NCI-H1105 treated with DMSO at 0.1 percent for 48 hours (cell line): ENCODE measurements at regions not wholly inside any gene's neighbourhood (a gene's known extent, or its start where the extent isn't known, plus 50 kb on each side); places are given as distances from the start of the nearest gene placed in this dataset.
A peak's percentile ranks its signal among the peaks of the same experiment; 100 is the strongest.
"Not testable (repeated sequence)": the region's sequence is repeated elsewhere in the genome, so short reads cannot be mapped to it uniquely, and the experiment has no call there.

Experiments
- DNase-seq: peaks from one replicate; lab custom pipeline; 2025; lab: John Stamatoyannopoulos, UW

GRCh38 chrX:35221391-35221790 lies 278.8 kb downstream of the FAM47B start:
- DNase-seq, result not testable (repeated sequence)

DNA sequence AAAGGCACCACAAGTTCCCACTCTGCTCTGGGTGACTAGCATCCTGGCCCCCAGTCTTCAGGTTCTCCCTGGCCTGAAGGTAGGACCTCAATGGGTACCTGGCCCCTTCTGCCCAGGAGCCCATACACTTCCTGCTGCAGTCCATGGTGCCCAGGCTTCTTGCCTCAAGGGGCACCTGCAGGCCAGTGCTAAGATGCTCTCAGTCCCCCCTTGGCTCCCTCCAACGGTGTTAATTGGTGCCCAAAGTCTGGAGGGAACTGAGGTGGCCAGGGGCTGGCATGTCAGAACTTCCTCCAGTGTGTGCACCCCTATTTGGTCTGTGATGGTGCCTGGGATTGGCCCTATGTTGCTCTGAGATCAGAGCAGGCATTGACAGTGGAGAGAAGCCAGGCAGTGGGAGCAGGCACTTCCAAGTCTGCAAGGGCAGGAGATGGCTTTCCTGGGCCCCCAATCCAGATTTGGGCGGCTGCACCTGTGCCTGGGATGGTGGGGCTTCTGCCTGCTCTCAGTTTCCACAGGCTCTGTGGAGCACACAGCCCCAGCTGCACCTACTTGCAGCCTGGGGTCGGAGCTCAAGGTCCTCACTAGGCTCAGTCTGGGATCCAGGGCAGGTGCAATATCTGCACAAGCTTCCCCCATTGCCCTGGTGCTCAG lies 301.6 kb downstream of the FAM47B start:
- DNase-seq, result no peak

GRCh38 chrX:35244796-35245508 lies 302.4 kb downstream of the FAM47B start:
- no peak for DNase-seq

DNA sequence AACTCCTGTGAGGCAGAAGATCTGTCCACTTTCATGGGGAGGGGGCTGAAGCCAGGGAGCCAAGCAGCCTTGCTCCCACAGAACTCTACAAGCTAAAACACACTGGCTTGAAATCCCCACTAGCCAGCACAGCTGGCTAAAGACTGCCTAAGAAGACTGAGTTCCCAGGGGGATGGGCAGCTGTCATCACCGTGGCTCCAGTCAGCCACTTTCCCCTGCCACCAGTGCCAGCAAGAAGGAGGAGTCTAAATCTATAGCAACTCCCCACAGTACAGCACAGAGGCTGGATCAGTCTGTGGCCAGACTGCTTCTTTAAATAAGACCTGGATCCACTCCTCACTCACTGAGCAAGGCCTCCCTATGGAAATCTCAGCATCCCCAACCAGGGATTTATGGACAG lies 308.6 kb downstream of the FAM47B start:
- no peak for DNase-seq

GRCh38 chrX:35276115-35276514 lies 333.5 kb downstream of the FAM47B start:
- no peak for DNase-seq

DNA sequence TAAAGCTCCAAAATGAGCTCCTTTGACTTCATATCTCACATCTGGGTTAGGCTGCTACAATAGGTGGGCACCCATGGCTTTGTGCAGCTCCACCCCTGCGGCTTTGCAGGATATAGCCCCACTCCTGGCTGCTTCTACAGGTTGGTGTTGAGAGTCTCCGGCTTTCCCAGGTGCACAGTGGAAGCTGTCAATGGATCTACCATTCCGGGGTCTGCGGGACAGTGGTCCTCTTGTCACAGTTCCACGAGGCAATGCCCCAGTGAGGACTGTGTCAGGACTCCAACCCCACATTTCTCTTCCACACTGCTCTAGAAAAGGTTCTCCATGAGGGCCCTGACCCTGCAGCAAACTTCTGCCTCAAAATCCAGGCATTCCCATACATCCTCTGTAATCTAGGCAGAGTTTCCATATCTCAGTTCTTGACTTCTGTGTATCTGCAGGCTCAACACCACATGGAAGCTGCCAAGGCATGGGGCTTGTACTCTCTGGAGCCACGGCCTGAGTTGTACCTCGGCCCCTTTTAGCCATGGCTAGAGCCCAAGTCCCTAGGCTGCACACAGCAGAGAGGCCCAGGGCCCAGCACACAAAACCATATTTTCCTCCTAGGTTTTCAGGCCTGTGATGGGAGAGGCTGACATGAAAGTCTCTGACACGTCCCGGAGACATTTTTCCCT lies 342.8 kb downstream of the FAM47B start:
- no peak for DNase-seq

GRCh38 chrX:35288657-35289056 lies 346.1 kb downstream of the FAM47B start:
- DNase-seq, result no peak

- no peak for DNase-seq
Measured at GRCh38 chrX:35289952-35290351, 347.4 kb downstream of the FAM47B start.

- DNase-seq, result no peak
Measured at GRCh38 chrX:35291013-35291412, 348.4 kb downstream of the FAM47B start.

DNA sequence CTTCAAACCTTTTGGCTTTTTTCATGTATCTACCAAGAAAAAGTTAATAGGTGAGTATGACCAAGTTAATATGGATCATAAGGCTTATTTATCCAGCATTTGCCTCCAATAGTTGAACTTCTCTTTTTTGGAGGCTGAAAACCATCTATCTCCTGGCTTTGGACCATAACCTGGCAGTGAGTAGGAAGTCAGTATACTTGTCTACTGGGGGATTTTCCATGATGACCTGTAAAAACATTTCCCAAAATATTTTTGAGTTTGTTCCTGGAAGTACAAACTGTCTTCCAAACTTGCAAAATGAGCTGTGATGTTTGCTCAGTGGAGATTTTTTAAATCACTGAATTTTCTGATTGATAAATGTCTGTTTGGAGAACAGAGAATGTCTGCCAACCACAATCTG lies 349.9 kb downstream of the FAM47B start:
- DNase-seq, result no peak

GRCh38 chrX:35305037-35305436 lies 362.4 kb downstream of the FAM47B start:
- not testable (repeated sequence) for DNase-seq

DNA sequence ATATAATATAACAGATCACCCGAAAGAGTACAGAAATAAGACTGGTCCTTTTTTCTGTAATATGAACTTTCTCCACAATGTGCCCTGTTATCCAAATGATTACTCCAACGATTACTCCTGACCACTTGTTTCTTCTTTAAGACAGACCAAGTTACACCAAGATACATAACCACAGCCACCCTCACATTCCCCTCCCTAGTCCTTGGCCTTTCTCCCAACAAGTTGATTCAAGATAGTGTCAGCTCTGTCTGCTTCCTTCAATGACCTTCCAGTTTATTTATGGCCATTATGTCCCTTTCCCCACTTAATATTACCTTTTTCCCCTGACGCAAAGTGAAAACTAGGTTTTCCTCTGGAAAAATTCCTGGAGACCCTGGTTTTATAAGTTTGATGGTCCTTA lies 397.2 kb downstream of the FAM47B start:
- no peak for DNase-seq

- DNase-seq, result no peak
Measured at GRCh38 chrX:35340465-35340864, 397.9 kb downstream of the FAM47B start.

GRCh38 chrX:35351212-35351611 lies 408.6 kb downstream of the FAM47B start:
- no peak for DNase-seq

DNA sequence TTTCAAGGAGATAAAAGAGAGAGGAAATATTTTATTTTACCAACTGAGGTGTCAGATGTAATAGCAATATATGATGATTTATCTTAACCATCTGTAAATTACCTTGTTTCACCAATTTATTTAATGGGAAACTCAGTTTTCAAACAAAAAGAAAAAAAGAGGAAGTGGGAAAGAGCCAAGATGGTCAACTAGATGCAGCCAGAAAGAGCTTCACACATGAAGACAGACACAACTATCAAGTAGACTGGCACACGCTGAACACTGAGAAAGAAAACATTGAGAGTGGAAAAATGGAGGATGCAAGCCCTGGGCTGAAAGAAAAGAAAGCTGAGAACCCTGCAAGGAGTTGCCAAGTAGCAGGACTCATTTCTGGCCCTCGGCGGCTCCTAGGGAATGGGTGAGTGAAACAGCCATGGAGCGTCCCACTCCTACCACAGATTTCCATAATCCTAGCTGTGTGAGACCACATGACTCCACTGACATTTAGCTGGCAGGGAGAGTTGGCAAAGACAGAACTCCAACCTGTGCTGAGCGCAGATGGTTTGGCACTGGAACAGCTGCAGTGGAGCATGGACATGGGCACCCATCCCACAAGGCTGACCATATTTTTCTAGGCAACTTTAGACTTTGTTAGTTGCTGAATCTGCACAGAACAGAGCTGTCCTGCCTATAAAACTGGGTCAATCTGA lies 409.3 kb downstream of the FAM47B start:
- DNase-seq, result no peak

- DNase-seq, result no peak
Measured at GRCh38 chrX:35357656-35358055, 415.1 kb downstream of the FAM47B start.

DNA sequence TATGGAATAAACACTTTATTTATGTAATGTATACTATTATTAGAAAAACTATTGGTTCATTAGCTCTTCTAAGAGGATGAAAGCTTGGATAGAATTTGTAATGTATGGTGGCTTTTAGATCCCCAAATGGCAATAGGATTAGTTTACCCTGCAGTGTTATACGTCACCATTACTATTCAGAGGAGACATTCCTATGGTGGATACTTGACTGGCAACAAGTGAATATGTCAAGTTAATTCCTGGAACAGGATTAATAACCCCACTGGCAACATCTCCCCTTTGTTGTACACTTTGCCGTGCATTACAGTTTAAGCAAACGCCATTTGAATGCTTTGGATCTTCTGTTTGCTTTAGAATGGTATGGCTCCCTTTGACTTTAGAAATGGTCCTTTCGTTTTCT lies 420.3 kb downstream of the FAM47B start:
- DNase-seq, result no peak

DNA sequence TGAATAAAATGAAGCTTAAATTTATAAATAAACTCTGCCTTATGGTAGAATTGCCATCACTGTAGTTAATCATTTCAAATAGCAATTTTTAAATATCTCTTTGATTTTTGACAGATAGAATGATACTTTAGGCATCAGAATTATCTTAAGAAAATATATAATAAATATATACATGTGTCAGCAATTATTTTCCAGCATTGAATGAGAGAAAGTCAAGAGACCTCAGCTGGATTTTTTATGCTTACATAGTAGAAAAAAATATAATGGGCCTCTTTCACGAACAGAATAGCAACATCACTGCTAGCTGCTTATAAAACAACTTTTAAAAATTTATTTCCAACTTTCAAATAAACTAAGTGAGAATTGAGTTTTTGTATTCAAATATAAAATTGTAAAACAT lies 424.0 kb upstream of the MAGEB16 start:
- DNase-seq, result no peak

- peak; percentile 2 for DNase-seq
Measured at GRCh38 chrX:35380808-35381700, 417.1 kb upstream of the MAGEB16 start.

- DNase-seq, result not testable (repeated sequence)
Measured at GRCh38 chrX:35381709-35382108, 416.4 kb upstream of the MAGEB16 start.

GRCh38 chrX:35382966-35383365 lies 415.2 kb upstream of the MAGEB16 start:
- no peak for DNase-seq

DNA sequence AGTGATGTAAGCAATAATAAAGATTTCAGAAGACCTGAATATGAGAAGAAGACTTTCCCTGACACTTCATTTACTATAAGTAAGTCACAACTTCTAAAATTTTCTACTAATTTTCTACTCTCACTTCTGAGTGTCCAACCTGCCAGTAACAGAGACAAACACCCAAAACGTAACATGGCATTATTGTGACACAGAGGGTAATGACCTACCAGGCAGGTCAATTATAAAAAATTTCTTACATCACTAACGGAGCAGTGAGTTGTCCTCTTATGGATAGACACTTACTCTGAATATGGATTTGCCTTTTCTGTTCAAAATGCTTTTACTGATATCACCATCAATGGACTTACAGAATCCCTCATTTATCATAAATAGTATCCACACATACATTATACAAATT lies 405.9 kb upstream of the MAGEB16 start:
- no peak for DNase-seq
